Erythroblast (primary cell): ENCODE measurements at regions not wholly inside any gene's neighbourhood (a gene's known extent, or its start where the extent isn't known, plus 50 kb on each side); places are given as distances from the start of the nearest gene placed in this dataset.

Experiments
- DNase-seq, 2 experiments: peaks; one replicate each; lab custom pipeline; 2025; lab: John Stamatoyannopoulos, UW
- GATA1 ChIP-seq: IDR thresholded peaks from 2 replicates; pipeline ENCODE4 v1.6.1; 2011; ENCODE audit warnings: low read depth, mild to moderate bottlenecking, control low read depth, low read length, moderate library complexity
- POLR2A ChIP-seq: IDR thresholded peaks from 2 replicates; pipeline ENCODE4 v1.6.1; 2011; ENCODE audit warnings: mild to moderate bottlenecking, low read length

DNA sequence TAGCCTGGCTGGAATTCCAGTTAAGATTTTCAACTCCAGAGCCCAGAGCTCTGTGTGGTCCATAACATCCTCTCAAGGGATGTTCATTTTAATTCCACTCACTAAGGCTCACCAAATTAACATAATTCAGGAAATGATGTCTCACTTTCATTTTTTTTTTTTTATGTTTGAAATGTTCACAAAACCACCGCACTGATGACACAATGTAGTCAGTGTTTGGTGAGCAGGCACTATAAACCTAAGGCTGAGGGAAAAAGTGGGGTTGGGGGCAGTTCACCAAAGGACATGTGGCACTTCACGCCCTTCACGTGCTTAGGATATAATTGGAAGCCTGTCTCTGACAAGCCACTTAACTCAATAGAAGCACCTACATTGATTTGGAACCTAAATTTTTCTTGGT is 177.3 kb upstream of the CAMK1G start:
- TF ChIP-seq POLR2A (no peak), GATA1 (no peak)
- DNase-seq, result no peak

DNA sequence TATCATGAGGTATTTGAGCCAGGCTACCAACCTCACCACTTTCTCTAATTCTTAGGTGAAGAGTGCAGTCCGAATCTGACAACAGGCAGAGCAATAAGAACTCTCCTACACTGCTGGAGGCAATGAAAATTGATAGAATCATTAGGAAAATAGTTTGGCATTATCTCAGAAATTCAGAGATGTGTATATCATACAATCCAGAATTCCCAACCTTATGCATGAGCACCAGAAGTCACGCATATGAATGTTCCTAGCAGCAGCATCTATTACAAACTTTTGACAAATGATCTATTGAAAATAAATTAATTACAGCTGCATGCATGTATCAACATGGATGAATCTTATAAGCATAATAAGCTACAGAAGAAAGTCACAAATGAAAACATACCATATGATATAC is 176.9 kb upstream of the CAMK1G start:
- TF ChIP-seq GATA1 (no peak), POLR2A (no peak)
- no peak for DNase-seq

DNA sequence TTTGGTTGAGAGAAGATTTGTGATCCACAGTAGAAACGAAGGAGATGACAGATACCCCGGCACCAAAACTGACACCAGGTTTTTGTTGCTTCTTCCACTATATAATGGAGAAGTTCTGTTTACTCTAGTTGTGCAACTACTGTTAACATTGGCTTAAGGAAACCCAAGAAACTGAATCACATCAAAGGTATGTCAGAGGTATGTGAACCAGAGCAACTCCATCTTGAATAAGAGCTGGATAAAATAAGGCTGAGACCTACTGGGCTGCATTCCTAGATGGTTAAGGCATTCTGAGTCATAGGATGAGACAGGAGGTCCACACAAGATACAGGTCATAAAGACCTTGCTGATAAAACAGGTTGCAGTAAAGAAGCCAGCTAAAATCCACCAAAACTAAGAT is 173.7 kb upstream of the CAMK1G start:
- TF ChIP-seq GATA1 (no peak), POLR2A (no peak)
- no peak for DNase-seq

DNA sequence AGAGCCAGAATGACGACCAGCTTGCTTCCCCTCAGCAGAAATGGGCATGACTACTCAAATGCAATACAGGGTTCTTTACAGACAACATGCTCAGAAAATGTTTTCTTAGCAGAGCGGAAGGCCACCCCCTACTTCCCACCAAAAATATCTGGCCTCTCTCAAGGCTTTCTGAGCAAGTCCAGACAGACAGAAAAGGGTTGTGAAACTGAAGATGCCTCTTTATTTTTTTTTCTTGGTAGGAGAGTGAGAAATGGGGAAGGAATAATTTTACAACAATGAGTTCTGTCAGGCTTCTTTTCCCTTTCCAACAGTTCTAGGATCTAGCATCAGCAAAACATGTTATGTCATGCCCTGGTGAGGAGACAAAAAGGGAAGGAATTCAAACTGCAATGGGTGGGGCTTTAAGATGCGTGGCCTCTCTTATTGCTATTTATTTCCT is 172.0 kb upstream of the CAMK1G start:
- TF ChIP-seq GATA1 (no peak), POLR2A (no peak)
- DNase-seq, result no peak

DNA sequence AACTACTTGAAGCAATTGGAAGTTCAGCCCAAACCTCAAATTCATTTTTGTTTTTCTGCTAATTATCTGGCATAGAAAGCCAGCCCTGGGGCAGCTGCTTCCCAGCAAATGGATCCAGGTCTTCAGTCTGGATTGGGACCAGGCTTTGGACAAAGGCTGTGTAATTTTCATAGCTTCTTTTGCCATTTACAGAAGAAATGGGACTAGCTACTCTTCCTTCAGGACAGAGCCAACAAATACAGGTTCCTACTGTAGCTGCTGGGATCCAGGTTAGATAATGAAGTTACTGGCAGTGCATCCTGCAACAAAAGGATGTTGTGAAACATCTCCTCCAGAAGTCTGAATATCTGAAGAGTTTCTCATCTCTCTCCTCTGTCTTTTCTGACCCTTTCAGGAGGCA is 171.5 kb upstream of the CAMK1G start:
- DNase-seq, result no peak
- no peak for TF ChIP-seq POLR2A
- TF ChIP-seq GATA1, result no peak

DNA sequence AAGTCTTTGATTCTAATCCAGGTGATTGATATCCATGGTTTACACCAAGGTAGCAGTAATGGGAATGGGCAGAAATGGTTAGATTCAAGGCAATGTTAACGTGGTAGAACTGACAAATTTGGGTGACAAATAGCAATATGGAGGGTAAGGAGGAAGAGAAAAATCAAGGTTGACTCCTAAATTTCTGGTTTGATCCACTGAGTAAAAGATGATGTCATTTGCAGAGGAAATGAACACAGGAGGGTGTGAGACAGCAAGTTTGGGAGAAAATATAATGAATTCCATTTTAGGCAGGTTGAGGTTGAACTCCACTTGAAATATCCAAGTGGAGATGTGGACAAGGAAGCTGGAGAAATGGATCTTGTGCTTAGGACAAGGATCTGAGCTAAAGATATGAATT is 170.9 kb upstream of the CAMK1G start:
- no peak for DNase-seq
- TF ChIP-seq POLR2A (no peak), GATA1 (no peak)

DNA sequence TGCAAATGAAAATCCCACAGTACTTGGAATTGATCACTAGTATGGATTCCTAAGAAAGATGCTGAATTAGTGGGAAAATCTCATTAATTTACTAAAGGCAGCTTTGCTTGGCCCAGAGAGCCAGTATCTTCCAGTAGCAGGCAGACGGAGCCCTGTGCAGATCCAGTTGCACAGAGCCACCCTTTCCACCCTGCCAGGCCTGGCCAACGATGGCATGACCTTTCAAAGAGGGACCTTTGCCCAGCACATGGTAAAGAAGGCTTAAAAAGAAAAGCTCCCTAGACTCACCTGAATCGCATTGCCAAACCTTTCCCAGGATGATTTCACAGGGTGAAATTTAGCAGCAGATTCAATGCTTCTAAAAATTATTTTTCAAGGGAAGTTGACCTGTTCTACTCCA is 170.5 kb upstream of the CAMK1G start:
- no peak for DNase-seq
- TF ChIP-seq POLR2A, result no peak
- no peak for TF ChIP-seq GATA1

DNA sequence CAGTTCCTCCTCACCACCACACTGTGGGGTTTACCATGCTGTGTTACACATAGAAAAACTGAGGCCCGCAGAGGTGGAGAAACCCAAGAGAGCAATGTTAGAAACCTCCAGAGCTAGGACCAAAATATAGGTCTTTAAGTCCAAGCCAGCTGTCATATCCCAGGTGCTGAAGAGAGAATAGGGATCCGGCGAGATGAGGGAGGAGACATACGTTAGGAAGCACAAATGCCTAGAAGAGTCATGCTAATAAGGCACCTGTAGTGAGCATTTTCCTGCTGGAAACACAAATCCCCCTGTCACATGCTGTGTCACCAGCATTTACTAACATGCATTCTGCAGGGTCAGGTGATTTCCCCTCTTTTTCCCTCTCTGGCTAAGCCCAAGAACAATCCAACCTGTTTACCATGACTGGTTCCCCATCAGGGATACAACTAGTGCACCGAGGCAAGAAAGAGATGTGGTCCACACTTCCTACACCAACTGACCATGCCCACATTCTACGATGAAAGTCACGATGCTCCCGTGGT is 168.6 kb upstream of the CAMK1G start:
- DNase-seq, result no peak
- no peak for TF ChIP-seq GATA1
- TF ChIP-seq POLR2A, result no peak

DNA sequence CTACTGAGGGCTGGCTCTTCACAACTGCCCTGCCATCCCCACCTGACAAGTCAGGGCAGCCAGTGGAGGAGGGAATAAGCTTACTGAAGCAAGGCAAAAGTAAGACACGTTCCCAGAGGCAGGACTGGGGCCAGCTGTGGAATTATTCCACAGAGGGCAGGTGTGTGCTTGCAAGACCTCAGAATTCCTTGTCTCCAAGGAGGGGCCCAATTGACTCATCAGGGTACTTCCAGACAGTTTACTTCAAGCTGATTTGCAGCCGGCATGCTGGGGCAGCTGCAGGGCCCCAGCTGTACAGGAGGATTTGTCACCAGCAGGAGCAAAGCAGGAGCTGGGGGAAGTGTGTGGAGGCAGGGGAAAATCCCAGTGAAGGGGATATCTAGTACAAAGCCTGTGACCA is 167.5 kb upstream of the CAMK1G start:
- TF ChIP-seq GATA1 (no peak), POLR2A (no peak)
- no peak for DNase-seq

DNA sequence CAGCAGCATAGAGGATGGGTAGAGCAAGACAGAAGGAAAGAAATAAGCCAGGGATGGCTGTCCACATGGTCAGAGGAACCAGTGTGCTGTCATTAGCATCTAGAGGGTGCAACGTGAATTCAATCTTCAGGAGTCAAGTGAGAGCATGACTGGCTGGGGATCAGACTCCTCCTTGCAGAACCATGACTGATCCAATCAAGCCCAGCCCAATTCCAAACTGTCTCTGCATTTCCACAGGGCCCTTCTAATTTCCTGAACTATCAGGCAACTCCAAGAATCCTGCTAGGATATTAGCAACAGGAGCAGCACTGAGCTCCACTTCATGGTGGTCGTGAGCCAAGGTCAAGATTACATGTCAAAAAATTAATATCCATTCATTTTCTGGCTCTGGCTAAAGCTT is 166.8 kb upstream of the CAMK1G start:
- DNase-seq, result no peak

DNA sequence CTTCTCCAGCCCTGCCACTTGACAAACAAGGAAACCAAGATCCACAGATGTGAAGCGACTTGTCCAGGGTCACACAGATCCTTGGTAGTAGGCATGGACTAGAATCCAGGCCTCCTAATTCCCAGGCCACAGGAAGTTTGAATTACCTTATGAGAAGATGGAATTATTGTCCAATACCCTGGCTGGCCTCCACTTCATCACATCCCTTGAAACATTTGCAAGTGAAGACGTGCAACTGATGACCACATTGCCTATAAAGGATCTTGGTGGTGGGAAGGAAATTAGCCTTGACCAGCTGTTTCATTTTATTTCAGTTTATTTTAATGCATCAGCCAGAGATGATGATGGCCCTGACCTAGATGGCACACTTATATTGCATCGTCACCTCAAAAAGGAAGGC is 165.8 kb upstream of the CAMK1G start:
- DNase-seq, result no peak
- TF ChIP-seq GATA1 (no peak), POLR2A (no peak)

More for the DNA sequence above, 166.8 kb upstream of the CAMK1G start:
- TF ChIP-seq GATA1, result no peak
- TF ChIP-seq POLR2A, result no peak

DNA sequence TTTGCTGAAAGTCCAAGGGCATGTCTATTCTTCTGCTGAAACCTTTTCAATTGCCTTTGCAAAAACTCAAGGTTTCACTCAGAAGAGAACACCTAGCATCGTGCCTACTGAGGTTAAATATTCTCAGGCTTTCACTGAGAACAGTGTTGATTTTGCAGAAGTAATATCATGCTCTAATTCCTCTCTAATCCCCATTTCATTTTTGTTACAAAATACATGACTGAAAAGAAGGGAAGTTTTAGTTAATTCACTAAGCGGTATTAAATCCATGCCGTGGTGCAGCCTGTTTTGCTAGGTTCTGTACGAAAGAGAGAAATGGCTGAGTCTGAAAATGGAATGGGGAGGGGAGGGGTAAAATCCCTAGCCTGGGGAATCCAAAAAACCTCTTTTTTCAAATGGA is 163.2 kb upstream of the CAMK1G start:
- TF ChIP-seq GATA1 (no peak), POLR2A (no peak)
- no peak for DNase-seq

DNA sequence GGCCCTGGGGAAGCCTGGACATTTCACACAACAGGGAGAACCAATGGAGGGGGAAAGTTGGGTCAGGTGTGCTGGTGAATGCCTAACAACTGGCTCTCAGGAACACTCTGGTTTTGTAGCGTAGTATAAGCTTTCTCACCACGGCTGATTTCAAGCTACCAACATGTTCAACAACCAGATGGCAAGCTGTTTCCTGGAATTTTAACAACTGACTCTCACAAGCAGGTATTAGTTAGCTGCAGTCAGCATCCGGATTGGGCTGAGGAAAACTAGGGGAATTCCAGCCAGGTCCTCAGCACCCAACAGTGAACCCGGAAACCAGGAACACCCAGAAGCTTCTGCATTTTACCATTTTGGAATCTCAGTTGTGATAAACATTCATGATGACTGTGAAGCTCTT is 162.3 kb upstream of the CAMK1G start:
- TF ChIP-seq POLR2A, result no peak
- TF ChIP-seq GATA1, result no peak
- no peak for DNase-seq

DNA sequence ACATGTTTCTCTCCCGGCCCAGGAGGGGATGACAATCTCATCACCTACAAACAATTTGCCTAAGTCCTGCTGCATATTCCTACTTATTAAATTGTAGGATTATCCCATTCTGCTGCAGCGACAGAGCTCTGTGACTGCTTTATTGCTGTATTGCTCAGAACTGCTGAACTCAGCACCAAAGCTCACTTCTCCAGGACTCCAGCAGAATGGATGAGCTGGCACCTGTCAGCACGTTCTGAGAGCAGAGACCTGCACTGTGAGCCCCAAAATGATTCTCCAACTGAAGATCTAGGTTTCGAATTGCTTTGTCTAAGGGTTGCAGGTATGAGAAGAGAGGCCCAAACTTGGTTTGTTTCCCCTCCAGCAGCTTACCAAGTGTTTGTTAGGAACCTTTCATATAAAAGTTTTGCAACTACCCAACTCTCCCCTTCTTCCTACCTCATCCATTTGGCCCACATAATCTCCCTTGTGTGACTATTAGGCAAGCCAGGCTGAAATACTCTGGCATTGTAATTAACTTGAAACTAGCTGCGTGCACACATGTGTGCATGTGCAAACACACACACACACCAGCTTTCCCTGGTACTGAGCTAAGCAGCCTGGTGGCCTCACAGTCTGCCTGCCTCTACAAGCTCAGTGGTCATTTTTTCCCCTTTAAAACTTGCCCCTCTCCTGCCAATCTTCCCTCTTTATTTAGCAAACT is 161.4 kb upstream of the CAMK1G start:
- TF ChIP-seq GATA1, result no peak
- TF ChIP-seq POLR2A, result no peak
- no peak for DNase-seq

DNA sequence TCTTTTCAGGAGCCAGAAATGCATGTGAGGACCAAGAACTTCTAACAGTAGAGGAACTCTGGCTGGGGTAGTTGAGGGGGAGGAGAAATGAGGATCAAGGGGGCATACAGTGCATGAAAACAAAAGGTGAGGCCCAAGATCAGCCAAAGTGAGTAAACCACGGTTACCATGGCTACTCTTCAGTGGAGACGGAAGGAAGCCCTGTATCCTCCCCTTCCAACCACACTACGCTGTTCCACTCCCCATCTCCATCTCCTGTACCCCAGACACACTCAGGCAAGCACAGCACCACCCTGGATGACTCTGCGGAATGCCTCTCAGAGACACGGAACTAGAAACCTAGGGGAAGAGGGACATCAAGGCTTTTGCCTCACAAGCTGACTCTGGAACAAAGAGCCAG is 157.6 kb upstream of the CAMK1G start:
- no peak for TF ChIP-seq POLR2A
- TF ChIP-seq GATA1, result no peak
- no peak for DNase-seq
